GM18867 (cell line): ENCODE measurements at regions not wholly inside any gene's neighbourhood (a gene's known extent, or its start where the extent isn't known, plus 50 kb on each side); places are given as distances from the start of the nearest gene placed in this dataset.
"Not testable (repeated sequence)": the region's sequence is repeated elsewhere in the genome, so short reads cannot be mapped to it uniquely, and the experiment has no call there.

Experiments
- ATAC-seq: cut with Tn5 transposase; IDR thresholded peaks from one replicate; pipeline ENCODE4 v1.9.1; 2021; ENCODE audit warnings: mild to moderate bottlenecking, moderate library complexity; ENCODE audit not compliant: unreplicated experiment

DNA sequence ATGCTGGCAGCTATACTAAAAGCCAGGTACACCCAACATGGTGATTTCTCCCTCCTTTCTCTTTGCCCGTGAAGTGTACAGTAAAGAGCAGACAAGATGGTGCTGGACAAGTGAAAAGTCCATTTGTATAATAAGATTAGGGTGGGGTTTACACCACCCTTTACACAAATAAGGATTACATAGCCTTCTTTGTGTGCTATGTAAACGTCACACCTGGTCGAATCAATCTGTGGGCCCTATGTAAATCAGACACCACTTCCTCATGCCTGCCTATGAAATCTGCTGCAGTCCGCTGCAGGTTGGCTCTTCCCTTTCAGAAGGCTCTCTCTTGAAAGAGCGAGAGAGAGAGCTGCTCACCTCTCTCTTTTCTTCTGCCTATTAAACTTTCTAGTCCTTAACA, 1054.3 kb upstream of the SLC39A10 start:
- no peak for ATAC-seq

DNA sequence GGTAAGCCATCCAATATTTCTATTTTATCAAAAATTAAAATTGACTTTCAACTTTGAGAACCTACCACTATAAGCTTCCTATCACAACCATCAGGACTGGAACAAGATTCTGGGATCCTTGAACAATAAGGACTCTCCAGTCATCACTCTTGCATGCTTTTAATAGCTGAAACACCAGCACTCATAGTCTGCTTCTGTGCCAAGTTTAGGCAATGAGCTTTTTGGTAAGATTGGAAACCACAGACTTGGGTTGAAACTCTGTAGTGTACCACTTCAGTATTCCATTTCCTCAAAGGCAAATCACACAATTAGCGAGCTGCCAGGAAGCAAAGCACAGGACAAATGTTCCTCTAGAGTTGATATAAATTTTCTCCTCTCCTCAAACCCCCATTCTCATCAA, 1065.8 kb upstream of the SLC39A10 start:
- peak; percentile 38 for ATAC-seq

DNA sequence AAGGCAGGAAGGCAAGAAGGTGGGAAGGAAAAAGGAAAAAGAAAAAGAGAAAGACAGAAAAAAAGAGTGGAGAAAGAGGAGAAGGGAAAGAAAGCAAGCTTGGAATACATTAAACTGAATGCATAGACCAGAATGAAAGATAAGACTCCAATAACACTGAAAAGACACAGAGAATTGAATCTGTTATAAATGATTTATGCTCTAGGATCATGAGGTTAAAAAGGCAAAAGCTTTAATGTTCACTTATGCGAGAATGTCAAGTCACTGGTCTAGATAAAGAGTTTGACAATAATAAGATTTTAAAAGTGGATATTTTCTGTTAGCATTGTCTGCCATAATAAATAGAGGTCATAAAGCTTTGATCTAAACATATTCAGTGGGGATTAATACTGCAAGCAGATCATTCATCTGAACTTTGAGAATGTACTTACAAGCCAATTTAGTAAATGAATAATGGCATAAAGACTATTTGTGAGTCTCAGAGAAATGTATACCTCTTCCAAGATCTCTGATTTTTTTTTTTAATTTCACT, 1069.2 kb upstream of the SLC39A10 start:
- no peak for ATAC-seq

DNA sequence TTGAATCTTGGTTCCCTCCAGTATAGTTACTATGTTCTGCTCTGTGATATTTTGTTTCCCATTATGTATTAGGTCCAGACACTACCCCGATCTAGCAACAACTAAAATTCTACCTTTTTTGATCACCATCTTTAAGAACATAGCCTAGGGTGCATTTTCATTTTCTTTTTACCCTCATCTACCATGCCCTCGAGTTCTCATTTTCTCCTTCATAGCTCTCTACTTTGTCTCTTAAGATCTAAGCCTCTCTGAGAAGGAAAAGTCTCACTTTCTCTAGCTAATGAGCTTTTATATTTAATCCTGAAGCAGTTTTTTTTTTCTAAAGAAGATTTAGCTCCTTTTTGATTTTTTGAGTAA, 1089.4 kb upstream of the SLC39A10 start:
- ATAC-seq, result peak; percentile 52

DNA sequence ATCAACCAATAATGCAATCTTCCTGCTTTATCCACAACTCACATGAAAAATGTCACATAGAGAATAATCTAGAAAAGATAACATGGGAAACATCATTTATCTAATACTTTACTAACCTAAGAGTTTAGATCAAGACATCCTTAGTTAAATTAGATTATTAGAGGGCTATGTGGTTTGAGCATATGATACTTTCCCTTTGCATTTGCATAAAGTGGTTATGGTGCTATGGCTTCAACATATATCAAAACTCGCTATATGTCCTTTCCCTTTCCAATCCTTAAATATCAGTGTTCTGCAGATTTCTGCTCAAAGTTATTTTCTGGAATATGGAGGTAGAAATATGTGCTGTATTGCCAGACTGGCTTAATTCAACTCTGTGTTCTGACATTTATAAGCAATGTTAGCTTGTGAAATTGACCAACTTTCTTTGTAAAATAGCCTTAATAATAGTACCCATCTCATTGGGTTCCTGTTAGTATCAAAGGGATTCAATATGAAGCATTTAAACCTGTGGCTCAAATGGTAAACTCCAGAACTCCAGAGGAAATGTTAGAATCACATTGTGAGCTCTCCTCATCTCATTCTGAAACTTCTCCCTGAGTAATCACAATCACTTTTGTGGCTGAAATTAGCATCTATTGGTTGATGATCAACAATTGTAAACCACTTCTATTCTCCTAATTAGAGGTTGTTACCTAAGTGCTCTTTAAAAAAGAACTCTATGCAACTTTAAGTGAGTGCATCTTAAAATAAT, 1089.9 kb upstream of the SLC39A10 start:
- ATAC-seq, result peak; percentile 83

DNA sequence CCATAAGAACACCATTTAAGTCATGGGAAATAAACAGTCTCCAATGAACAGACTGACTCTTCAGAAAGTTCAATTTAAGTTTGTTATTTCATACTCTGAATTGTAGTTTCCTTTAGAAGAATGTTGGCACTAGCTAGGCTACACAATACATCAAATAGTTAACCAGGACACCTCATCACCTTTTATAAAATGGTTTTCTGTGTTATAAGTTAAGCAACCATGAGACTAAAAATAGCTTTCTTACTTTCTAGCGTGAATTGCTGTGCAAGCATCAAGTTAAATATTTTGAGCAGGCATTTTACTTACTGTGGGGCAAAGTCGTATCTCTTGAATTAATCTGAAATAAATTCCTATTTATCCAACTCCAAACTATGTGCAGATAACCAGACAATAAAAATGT, 1092.6 kb upstream of the SLC39A10 start:
- no peak for ATAC-seq

DNA sequence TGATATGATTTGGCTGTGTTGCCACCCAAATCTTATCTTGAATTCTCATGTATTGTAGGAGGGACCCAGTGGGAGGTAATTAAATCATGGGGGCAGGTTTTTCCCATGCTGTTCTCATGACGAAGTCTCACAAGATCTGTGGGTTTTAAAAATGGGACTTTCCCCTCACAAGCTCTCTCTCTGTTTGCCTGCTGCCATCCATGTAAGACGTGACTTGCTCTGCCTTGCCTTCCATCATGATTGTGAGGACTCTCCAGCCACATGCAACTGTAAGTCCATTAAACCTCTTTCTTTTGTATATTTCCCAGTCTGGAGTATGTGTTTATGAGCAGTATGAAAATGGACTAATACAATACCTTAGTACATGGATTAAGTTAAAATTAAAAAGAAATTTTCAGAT, 1094.7 kb upstream of the SLC39A10 start:
- no peak for ATAC-seq

DNA sequence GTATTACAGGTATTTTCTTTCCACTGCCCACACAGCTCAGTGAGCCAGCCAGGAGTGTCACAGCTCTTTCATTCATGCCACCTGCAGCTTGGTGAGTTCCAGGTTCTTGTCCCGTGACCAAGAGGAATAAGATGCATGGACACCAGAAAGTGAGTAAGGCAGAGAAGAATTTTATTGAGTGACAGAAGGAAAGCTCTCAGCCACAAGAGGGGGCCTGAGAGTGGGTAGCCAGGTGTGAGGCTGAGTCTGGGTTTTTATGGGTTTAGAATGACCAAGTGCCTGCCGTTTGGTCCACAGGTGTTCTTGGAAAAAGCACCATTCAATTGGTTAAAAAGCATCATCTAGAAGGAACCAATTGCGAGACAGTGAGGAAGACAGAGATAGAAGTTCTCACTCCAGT, 1097.1 kb upstream of the SLC39A10 start:
- peak; percentile 46 for ATAC-seq

DNA sequence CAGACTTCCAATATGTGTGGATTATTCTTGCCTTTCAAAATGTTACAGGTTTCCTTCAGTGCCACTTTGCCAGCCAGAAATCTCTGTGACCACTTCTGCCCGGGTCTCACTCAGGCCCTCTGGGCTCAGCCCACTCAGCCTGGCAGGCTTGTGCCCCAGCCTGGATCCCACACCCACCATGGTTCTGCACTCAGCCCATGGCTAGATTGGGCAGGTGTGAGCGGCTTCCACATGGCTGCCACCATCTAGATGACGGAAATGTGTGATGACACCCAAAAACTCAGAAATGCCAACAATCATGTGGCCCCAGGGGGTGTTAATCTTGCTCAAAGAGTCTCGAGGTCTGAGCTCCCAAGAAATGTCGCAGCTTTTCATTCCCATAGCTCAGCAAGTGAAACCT, 1097.5 kb upstream of the SLC39A10 start:
- ATAC-seq, result peak; percentile 13

DNA sequence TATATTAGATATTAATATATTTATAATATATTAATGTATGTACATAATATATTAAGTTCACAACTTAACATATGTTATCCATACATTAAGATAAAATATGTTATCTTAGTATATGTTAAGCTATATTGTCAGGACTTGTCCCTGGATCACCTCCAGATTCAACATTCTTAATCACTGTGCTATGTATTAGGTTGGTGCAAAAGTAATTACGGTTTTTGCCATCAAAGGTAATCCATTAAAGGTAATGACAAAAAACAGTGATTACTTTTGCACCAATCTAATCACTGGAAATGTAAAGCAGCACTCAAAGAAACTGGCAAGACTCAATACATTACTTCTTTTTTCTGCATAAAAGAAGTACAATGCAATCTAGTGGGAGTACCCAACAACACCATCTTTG, 1099.0 kb upstream of the SLC39A10 start:
- ATAC-seq, result no peak

DNA sequence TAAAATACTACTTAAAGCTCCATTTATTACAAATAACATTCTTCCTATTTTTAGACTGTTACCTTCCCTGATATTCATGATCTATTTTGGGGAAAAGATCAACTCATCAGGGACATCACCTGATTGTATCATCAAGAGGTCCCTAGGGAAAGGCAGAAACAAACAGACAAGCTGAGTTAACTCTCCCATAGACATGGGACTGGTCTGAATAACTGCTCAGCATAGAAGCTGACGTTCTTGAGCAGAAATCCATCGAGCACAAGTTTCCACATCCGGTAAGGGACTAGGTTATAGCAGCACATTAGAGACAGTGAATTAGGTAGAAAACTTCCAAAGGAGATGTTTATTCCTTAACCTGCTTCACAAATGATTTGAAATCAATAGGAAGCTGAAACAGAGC, 1100.4 kb upstream of the SLC39A10 start:
- no peak for ATAC-seq

DNA sequence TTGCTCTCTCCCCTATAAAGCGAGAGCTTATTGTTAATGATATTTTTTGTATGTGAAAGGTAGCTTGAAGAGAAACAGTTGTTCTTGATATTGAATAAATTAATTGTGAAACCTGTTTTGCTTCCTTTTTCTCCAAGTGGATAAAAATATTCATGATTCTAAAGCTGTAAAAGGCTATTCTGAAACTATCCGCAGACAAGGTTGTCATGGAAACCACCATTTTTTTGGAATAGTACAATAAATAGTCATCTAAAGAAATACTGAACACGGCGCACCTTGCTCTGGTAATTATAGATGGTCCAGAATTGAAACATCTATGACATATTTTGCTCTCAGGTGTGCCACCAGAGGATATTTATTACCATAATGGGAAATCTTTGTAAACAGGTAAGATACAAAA, 1103.0 kb upstream of the SLC39A10 start:
- ATAC-seq, result no peak

DNA sequence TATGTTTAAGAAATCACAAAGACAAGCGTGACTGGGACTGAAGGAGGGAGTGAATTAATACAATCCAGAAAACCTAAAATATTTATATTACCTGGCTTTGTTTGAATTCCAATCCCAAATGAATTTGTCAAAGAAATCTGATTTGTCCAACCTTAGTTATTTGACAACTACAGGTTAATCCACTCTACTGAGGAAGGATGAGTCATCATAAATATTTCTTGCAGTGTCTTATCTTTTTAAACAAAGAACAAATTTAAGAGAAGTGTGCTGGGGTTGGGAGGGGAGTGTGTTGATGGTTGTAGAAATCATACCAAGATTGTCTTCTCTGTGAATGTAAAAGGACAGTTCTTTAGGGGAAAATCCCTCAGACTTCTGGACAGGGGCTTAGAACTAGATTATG, 1106.3 kb upstream of the SLC39A10 start:
- ATAC-seq, result no peak

DNA sequence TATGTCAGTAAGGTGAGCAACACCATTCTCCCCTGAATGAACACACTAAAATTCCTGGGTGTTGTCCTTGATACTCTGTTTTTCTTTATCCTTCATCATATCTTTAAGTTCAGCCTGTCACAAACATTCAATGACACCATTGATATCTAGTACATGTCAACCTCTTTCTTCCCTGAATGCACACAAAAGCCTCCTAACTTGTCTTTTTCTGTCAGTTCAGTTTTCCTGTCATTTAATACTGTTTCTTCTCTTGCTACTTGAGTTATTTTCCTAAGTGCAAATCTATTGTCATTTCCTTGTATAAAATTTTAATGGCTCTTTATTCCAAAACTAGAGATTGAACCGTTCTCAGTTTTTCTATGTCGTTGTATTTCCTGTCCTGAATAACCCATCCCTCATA, 1107.6 kb upstream of the SLC39A10 start:
- ATAC-seq, result no peak

DNA sequence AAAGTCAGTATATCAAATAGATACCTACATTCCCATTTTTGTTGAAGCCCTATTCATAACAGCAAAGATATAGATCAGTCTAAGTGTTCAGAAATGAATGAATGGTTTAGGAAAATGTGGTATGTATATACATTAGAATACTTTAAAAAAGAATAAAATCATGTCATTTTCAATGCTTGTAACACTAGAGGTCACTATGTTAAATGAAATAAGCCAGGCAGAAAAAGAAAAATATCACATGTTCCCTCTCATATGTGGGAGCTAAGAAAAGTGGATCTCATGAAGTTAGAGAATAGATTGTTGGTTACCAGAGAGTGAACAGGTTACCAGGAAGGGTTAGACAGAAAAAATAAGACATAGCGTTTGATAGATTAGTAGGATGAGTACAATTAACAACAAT, 1111.0 kb upstream of the SLC39A10 start:
- no peak for ATAC-seq

DNA sequence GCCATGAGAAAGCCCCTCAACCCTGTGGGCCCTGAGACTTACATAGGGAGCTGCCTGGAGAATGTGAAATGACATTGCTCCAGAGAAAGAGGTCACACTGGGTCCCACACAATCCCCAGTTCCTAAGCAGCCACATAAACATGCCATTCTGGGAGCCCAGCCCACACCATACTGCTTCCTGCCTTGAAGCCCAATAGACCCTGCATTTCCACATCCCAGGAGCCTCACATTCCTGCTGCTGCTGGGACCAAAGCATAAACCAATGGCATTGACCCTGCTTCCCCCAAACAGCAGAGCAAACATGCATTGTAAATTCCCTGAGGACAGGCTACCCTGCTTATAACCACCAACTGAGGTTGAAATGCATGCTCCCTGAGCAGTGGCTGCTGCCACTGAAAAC, 1117.6 kb upstream of the SLC39A10 start:
- ATAC-seq, result no peak

DNA sequence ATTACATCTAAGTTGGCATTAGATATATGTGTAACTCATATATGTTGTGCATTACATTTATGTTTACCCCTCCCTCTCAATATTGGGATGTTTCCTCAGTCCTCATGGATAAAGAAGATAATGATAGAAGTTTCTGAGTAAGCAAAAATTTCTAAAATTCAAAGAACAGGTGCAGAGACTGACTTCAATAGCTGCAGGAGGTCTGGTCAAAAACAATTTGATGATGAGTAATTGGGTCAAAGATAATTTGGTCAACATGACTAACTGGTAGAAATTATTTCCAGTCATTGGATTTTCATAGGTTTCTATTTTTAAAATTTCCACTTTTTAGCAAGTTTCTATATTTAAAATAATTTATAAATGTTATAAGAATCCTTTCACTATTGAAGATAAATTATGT, 1130.9 kb upstream of the SLC39A10 start:
- ATAC-seq, result no peak

DNA sequence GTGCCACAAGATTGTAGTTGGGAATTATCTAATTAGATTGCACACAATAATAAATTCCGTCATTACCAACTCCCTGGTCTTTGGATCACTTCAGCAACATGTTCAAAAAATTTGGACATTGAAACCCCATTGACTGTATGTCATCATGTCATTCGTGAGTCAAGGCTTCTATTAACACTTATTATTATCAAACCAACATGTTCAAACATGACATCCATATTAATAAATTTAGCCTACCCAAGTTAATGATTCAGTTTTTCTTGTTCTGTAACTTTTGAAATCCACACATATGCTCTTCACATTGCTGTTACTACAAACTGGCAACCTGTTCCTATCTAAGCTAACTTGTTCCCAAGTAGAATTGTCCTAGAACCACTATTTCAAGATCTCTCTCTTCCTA, 1142.7 kb upstream of the SLC39A10 start:
- no peak for ATAC-seq

DNA sequence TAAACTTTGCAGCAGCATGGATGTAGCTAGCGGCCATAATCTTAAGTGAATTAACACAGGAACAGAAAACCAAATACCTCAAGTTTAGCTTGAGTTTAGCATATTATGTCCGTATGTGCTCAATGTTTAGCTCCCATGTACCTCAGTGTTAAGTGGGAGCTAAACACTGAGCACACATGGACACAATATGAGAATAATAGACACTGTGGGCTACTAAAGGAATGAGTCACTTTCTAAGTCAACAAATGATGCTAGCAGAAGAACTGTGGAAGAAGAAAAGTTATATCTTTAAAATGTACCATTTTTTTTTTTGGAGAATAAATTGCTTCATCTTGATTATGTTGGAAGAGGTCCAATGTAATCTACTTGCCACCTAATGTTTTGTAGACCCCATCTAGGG, 1146.0 kb upstream of the SLC39A10 start:
- ATAC-seq, result not testable (repeated sequence)

DNA sequence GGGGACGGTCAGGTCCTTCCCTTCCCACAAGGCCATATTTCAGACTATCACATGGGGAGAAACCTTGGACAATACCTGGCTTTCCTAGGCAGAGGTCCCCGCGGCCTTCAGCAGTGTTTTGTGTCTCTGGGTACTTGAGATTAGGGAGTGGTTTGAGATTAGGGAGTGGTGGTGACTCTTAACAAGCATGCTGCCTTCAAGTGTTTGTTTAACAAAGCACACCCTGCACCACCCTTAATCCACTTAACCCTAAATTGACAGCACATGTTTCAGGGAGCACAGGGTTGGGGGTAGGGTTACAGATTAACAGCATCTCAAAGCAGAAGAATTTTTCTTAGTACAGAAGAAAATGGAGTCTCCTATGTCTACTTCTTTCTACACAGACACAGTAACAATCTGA, 1152.2 kb upstream of the SLC39A10 start:
- not testable (repeated sequence) for ATAC-seq

DNA sequence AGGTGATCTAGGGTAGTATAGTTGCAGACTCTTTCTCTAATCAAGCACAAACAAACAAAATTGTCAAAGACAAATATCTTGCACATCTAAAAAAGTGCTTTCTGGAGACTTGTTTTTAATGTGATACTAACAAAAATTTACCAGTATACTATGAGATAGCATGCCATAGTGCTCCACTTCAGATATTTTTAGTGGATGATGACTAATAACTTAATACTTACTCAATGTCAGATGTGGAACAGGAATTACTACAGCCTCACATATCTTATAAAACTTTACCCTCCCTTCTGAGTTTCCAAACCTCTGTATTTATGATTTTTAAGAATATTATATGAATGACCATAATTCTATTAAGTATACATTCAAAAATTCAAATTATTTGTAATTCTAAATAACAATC, 1162.0 kb upstream of the SLC39A10 start:
- no peak for ATAC-seq

DNA sequence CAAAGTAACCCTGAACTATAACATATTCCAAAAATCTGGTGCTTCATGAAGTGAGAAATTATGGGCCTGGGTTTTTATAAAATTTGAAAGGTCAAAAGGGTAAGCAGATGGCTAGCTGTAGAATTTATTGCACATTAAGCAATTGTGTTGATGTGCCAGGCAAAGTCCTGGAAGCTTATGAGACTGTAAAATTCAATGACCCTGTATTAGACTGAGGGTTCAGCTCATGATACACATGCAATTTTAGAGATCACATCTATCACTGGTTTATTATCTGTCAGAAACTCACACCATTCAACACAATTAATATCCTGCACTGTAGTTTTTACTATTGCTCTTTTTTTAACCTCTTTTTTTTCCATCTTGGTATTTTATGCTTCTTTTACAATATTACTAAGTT, 1162.6 kb upstream of the SLC39A10 start:
- no peak for ATAC-seq
